NCI-H510A (cell line): ENCODE measurements at regions not wholly inside any gene's neighbourhood (a gene's known extent, or its start where the extent isn't known, plus 50 kb on each side); places are given as distances from the start of the nearest gene placed in this dataset.

Experiments used
- DNase-seq: peaks from one replicate; lab custom pipeline; 2025; lab: John Stamatoyannopoulos, UW

- no peak for DNase-seq
Measured at GRCh38 chr10:59595593-59595992, 114.1 kb downstream of the SLC16A9 start.

GRCh38 chr10:59593768-59594167, 115.9 kb downstream of the SLC16A9 start:
- no peak for DNase-seq

GRCh38 chr10:59589796-59590195, 119.9 kb downstream of the SLC16A9 start:
- no peak for DNase-seq

- DNase-seq, result no peak
Measured at GRCh38 chr10:59588791-59589190, 120.9 kb downstream of the SLC16A9 start.

GRCh38 chr10:59587756-59588140, 121.9 kb downstream of the SLC16A9 start:
- DNase-seq, result no peak

- DNase-seq, result no peak
Measured at GRCh38 chr10:59587083-59587755, 122.4 kb downstream of the SLC16A9 start.

- no peak for DNase-seq
Measured at GRCh38 chr10:59586407-59586891, 123.2 kb downstream of the SLC16A9 start.

GRCh38 chr10:59585046-59585700, 124.5 kb downstream of the SLC16A9 start:
- DNase-seq, result no peak

- DNase-seq, result no peak
Measured at GRCh38 chr10:59582780-59583179, 126.9 kb downstream of the SLC16A9 start.

- no peak for DNase-seq
Measured at GRCh38 chr10:59582058-59582457, 127.6 kb downstream of the SLC16A9 start.

- DNase-seq, result no peak
Measured at GRCh38 chr10:59580026-59580863, 129.4 kb downstream of the SLC16A9 start.

GRCh38 chr10:59578741-59579140, 130.9 kb downstream of the SLC16A9 start:
- DNase-seq, result no peak

- DNase-seq, result no peak
Measured at GRCh38 chr10:59577984-59578383, 131.7 kb downstream of the SLC16A9 start.

- no peak for DNase-seq
Measured at GRCh38 chr10:59575269-59575668, 134.4 kb downstream of the SLC16A9 start.

GRCh38 chr10:59563531-59563930, 146.1 kb downstream of the SLC16A9 start:
- no peak for DNase-seq

- DNase-seq, result no peak
Measured at GRCh38 chr10:59562126-59562525, 147.5 kb downstream of the SLC16A9 start.

- DNase-seq, result no peak
Measured at GRCh38 chr10:59561477-59562121, 148.1 kb downstream of the SLC16A9 start.

- no peak for DNase-seq
Measured at GRCh38 chr10:59560990-59561389, 148.7 kb downstream of the SLC16A9 start.

GRCh38 chr10:59560161-59560560, 149.5 kb downstream of the SLC16A9 start:
- DNase-seq, result no peak

GRCh38 chr10:59558066-59558465, 151.6 kb downstream of the SLC16A9 start:
- DNase-seq, result no peak

- DNase-seq, result no peak
Measured at GRCh38 chr10:59557642-59558041, 152.0 kb downstream of the SLC16A9 start.

- no peak for DNase-seq
Measured at GRCh38 chr10:59557052-59557451, 152.6 kb downstream of the SLC16A9 start.
